22Rv1 (cell line): ENCODE measurements at regions not wholly inside any gene's neighbourhood (a gene's known extent, or its start where the extent isn't known, plus 50 kb on each side); places are given as distances from the start of the nearest gene placed in this dataset.

Source experiments
- ZFX ChIP-seq: fragments of 450-650 bp; IDR thresholded peaks from 2 replicates; pipeline ENCODE4 v1.6.1; 2017; ENCODE audit warnings: antibody characterized with exemption, borderline replicate concordance
- TF ChIP-seq, protein P1 (sequence below): fragments of 450-650 bp; IDR thresholded peaks from 2 replicates; pipeline ENCODE4 v1.5.1; 2017; ENCODE audit warnings: mild to moderate bottlenecking

DNA sequence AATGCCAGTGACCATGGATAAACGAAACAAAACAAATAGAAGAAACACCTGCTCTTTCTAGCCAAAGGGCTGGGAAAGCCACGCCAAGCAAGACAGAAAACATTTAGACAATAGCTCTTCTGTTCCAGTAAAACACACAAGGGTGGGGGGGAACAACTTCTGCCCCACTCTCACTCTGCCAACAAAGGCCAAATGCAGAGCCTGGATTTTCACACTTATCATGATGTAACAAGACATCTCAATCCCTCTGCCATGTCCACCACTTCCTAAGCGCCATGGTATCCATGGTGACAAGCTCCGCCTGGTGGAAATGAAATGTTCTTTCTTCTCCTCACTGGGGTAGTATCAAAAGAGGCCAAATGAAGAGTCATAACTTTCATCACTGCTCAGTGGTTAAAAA, 60.6 kb downstream of the DRD1 start:
- TF ChIP-seq, protein P1, sequence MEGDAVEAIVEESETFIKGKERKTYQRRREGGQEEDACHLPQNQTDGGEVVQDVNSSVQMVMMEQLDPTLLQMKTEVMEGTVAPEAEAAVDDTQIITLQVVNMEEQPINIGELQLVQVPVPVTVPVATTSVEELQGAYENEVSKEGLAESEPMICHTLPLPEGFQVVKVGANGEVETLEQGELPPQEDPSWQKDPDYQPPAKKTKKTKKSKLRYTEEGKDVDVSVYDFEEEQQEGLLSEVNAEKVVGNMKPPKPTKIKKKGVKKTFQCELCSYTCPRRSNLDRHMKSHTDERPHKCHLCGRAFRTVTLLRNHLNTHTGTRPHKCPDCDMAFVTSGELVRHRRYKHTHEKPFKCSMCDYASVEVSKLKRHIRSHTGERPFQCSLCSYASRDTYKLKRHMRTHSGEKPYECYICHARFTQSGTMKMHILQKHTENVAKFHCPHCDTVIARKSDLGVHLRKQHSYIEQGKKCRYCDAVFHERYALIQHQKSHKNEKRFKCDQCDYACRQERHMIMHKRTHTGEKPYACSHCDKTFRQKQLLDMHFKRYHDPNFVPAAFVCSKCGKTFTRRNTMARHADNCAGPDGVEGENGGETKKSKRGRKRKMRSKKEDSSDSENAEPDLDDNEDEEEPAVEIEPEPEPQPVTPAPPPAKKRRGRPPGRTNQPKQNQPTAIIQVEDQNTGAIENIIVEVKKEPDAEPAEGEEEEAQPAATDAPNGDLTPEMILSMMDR, result no peak
- TF ChIP-seq ZFX, result no peak
